B cell (primary cell): ENCODE measurements at regions not wholly inside any gene's neighbourhood (a gene's known extent, or its start where the extent isn't known, plus 50 kb on each side); places are given as distances from the start of the nearest gene placed in this dataset.

Experiments
- EZH2 ChIP-seq: IDR thresholded peaks from 2 replicates; pipeline ENCODE4 v1.6.1; 2012; ENCODE audit warnings: borderline replicate concordance, low read depth, mild to moderate bottlenecking, moderate library complexity, low read length; ENCODE audit not compliant: insufficient read depth, poor library complexity, severe bottlenecking
- TF ChIP-seq, protein P1 (sequence below): fragments of 200-600 bp; IDR thresholded peaks from one replicate; pipeline ENCODE4 v1.8.0; 2022; ENCODE audit warnings: antibody characterized with exemption, mild to moderate bottlenecking

GRCh38 chr7:155198196-155198892 lies 99.3 kb upstream of the INSIG1 start:
- TF ChIP-seq, protein P1, sequence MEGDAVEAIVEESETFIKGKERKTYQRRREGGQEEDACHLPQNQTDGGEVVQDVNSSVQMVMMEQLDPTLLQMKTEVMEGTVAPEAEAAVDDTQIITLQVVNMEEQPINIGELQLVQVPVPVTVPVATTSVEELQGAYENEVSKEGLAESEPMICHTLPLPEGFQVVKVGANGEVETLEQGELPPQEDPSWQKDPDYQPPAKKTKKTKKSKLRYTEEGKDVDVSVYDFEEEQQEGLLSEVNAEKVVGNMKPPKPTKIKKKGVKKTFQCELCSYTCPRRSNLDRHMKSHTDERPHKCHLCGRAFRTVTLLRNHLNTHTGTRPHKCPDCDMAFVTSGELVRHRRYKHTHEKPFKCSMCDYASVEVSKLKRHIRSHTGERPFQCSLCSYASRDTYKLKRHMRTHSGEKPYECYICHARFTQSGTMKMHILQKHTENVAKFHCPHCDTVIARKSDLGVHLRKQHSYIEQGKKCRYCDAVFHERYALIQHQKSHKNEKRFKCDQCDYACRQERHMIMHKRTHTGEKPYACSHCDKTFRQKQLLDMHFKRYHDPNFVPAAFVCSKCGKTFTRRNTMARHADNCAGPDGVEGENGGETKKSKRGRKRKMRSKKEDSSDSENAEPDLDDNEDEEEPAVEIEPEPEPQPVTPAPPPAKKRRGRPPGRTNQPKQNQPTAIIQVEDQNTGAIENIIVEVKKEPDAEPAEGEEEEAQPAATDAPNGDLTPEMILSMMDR: no peak
- TF ChIP-seq EZH2: no peak
